HG03095 (cell line): ENCODE measurements at regions not wholly inside any gene's neighbourhood (a gene's known extent, or its start where the extent isn't known, plus 50 kb on each side); places are given as distances from the start of the nearest gene placed in this dataset.
"Not testable (repeated sequence)": the region's sequence is repeated elsewhere in the genome, so short reads cannot be mapped to it uniquely, and the experiment has no call there.

Source experiments
- ATAC-seq: cut with Tn5 transposase; IDR thresholded peaks from one replicate; pipeline ENCODE4 v1.9.1; 2021; ENCODE audit warnings: moderate library complexity; ENCODE audit not compliant: unreplicated experiment

- ATAC-seq = no peak
Observed at GRCh38 chr17:68135141-68135887, 99.8 kb downstream of the KPNA2 start.

DNA sequence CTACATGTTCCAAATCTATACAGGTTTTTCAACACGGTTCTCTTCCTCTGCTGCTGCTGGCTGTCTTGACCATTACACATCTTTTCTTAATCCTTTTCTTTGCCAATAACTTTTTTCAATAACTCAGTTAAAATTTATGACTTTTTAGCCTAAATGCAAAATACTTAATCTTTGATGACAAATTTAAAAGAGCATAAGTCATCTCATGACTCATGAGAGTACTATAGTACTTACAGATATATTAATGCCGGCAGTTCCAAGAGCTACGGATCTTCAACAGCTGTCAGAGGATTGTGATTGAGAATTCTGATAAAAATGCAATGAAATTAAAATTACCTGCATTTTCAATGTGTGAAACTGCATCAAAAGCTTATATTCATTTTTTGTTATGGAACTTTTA lies 105.5 kb downstream of the KPNA2 start:
- ATAC-seq = no peak

GRCh38 chr17:68142595-68142994 lies 105.2 kb upstream of the AMZ2 start:
- no peak for ATAC-seq

GRCh38 chr17:68143425-68143824 lies 104.4 kb upstream of the AMZ2 start:
- ATAC-seq = no peak

GRCh38 chr17:68145088-68145487 lies 102.8 kb upstream of the AMZ2 start:
- ATAC-seq = no peak

GRCh38 chr17:68148936-68149335 lies 98.9 kb upstream of the AMZ2 start:
- no peak for ATAC-seq

- no peak for ATAC-seq
Observed at GRCh38 chr17:68152161-68152571, 95.7 kb upstream of the AMZ2 start.

DNA sequence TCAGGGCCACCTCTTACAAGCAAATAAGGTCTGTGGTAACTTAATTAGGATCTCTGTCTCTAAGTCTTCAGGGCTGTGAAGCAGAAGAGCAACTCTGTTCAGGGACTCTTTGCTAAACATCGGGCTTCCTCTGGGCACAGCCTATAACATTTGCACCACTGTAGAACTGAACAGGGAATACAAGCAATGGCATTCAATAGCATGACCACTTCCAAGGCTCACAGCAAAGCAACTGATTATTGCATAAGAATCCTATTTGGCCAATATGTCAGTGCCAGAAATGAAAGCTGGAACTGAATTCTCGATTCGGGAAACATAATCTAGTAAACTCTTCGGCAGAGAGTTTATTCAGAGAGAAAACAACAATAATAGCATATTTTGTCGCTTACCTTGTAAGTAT lies 92.2 kb upstream of the AMZ2 start:
- ATAC-seq = no peak

DNA sequence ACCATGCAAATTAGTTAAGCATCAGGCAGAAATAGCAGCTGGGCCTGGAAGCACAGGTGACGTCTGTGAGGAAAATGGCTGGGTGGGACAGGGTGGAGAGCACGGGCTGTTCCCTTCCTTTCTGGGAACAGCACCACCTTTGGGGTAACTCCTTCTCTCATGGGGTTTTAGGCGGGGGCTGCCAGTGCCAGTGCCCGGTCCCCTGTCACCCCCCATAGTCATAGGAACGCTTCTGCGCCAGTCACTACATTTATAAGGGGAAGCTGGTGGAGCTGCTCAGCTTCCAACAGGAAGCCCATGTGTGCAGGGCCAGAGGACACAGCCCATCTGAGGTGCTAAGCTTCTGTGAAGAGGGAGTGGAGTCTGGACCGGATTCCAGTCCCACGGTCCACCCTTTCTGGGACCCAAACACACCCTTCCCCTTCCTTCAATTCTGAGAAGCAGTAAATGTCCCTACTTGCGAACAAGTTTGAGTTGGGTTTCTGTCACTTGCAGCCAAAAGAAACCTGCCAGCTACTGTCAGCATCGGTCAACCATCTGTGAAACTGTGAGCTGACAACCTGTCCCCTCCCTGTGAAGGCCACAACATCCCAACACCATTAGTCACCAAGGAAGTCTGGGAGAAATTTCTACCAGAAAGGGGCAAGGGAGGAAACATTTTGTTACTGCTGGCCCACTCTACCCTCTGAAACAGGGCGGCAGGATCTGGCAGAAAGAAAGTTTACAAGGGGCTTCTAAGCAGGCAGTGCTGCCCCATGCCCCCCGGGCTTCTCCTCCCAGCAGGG lies 86.0 kb upstream of the AMZ2 start:
- no peak for ATAC-seq

- not testable (repeated sequence) for ATAC-seq
Observed at GRCh38 chr17:68168273-68169164, 79.3 kb upstream of the AMZ2 start.

GRCh38 chr17:68169165-68169821 lies 78.5 kb upstream of the AMZ2 start:
- ATAC-seq = not testable (repeated sequence)

DNA sequence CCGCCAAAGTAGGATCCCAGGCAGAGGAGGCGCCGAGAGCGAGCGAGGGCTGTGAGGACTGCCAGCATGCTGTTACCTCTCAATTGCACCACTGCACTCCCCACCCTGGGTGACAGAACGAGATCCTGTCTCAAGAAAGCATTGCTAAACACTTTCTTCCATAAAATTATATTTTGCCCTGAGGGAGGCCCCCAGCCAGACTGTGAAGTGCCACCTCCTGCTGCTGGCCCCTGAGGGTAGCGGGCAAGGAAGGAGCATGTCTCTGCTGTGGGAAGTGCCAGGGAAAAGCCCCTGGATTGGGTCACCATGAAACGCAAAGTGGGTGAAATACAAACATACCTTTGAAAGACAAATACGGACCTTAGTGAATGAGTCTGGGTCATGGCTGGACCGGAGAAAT lies 78.0 kb upstream of the AMZ2 start:
- no peak for ATAC-seq

DNA sequence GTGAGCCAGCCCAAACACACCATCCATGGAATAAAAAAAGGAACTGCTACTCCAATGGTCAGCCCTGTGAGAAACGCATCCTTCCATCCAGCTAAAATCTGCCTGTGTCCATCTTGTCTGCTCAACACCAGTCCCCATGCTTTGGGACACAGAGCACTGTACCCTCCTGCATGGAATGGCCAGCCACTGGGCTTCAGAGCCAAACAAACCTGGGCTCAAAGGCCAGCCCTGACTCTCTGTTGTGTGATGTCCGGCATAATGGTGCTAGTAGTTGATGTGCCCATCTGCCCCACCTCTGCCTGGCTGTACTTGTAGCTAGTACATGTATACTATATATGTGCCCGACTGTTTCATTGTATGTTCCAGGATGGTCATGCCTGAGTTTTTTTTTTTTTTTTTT lies 77.6 kb upstream of the AMZ2 start:
- ATAC-seq = no peak

GRCh38 chr17:68172461-68172954 lies 75.3 kb upstream of the AMZ2 start:
- no peak for ATAC-seq

DNA sequence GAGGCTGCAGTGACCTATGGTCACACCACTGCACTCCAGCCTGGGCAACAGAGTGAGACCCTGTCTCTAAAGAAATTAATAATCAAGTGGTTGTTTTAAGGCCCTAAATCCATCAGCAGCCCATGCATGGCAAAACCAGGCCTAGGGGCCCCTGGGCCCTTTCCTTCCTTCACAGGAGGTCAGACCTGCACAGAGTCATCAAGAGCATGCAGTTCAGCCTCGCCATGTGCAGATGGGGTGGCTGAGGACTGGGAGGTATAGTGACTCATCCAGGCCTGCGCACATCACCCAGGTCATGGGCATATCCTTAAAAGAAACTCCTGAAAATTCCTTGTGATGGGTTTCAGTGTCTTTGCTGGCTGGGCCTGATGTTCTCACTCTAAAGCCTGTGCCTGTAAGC lies 72.4 kb upstream of the AMZ2 start:
- ATAC-seq = no peak

DNA sequence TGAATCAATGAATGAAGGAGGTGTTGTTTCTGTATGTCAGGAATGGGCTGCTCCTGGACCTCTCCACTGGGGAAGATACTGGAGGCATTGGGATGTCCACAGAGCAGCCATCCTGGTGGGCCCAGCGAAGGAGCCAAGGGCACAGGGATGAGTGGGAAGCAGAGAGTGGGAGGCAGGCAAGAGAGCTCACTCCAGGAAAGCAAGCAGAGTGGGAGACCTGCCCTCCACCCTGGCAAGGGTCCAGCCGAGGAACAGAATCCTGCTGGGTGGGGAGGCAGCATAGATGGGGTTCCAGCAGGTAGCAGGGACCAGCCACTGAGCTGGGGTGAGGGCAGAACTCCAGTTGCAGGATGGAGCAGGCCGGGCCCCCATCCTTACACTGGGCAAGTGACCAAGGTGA lies 71.9 kb upstream of the AMZ2 start:
- ATAC-seq = no peak

- ATAC-seq = no peak
Observed at GRCh38 chr17:68176718-68177117, 71.1 kb upstream of the AMZ2 start.

GRCh38 chr17:68178831-68179230 lies 69.0 kb upstream of the AMZ2 start:
- no peak for ATAC-seq

DNA sequence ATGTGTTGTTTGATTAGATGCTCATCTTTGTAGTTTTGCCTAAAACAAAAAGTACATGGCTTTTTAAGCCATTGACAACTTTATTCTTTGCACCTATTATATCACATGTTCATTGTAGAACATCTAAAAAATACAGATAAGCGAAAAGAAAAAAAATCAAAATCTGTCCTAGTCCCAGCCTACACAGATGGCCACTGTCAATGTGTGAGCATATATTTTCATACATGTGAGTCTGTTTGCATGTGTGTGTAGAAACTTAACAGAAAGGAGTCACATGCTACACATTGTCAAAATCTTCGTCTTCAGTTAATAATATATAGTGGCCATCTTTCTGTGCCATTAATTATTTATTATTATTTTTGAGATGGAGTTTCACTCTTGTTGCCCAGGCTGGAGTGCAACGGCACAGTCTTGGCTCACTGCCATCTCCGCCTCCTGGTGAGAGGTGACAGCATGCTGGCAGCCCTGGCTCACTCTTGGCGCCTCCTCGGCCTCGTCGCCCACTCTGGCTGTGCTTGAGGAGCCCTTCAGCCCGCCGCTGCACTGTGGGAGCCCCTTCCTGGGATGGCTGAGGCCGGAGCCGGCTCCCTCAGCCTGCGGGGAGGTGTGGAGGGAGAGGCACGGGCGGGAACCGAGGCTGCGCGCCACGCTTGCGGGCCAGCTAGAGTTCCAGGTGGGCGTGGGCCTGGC lies 68.5 kb upstream of the AMZ2 start:
- ATAC-seq = no peak

DNA sequence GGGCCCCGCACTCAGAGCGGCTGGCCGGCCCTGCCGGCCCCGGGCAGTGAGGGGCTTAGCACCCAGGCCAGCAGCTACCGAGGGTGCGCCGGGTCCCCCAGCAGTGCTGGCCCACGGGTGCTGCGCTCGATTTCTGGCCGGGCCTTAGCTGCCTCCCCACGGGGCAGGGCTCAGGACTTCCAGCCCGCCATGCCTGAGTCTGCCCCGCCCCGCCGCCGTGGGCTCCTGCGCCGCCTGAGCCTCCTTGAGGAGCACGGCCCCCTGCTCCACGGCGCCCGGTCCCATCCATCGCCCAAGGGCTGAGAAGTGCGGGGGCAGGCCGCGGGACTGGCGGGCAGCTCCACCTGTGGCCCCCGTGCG lies 67.9 kb upstream of the AMZ2 start:
- ATAC-seq = no peak
